ENCODE measurements at regions not wholly inside any gene's neighbourhood (a gene's known extent, or its start where the extent isn't known, plus 50 kb on each side); places are given as distances from the start of the nearest gene placed in this dataset.
"Not testable (repeated sequence)": the region's sequence is repeated elsewhere in the genome, so short reads cannot be mapped to it uniquely, and the experiment has no call there.

GRCh38 chr2:201568217-201568820, 75.0 kb downstream of the TMEM237 start:
- DNase-seq, result no peak

GRCh38 chr2:201559067-201559710, 84.1 kb downstream of the TMEM237 start:
- DNase-seq, result no peak

- no peak for DNase-seq
Measured at GRCh38 chr2:201558665-201559064, 84.6 kb downstream of the TMEM237 start.

GRCh38 chr2:201558232-201558631, 85.1 kb downstream of the TMEM237 start:
- DNase-seq, result no peak

GRCh38 chr2:201551901-201552300, 91.4 kb downstream of the TMEM237 start:
- no peak for DNase-seq

GRCh38 chr2:201546576-201546975, 95.0 kb downstream of the STRADB start:
- peak; percentile 71 for DNase-seq

- no peak for DNase-seq
Measured at GRCh38 chr2:201542291-201542690, 90.8 kb downstream of the STRADB start.

- DNase-seq, result not testable (repeated sequence)
Measured at GRCh38 chr2:201539271-201539670, 87.7 kb downstream of the STRADB start.

GRCh38 chr2:201538025-201538424, 86.5 kb downstream of the STRADB start:
- no peak for DNase-seq

- no peak for DNase-seq
Measured at GRCh38 chr2:201536754-201537153, 85.2 kb downstream of the STRADB start.

- no peak for DNase-seq
Measured at GRCh38 chr2:201536046-201536445, 84.5 kb downstream of the STRADB start.

GRCh38 chr2:201532686-201533304, 81.3 kb downstream of the STRADB start:
- DNase-seq, result peak; percentile 98

Data from fibroblast of skin of right biceps (primary cell).